DND-41 (cell line): ENCODE measurements at regions not wholly inside any gene's neighbourhood (a gene's known extent, or its start where the extent isn't known, plus 50 kb on each side); places are given as distances from the start of the nearest gene placed in this dataset.
"Not testable (repeated sequence)": the region's sequence is repeated elsewhere in the genome, so short reads cannot be mapped to it uniquely, and the experiment has no call there.

ENCODE experiments used
- ATAC-seq: fragments of 200-7000 bp; cut with Tn5 transposase; 3 replicates; pipeline ENCODE4 v1.9.1; 2021; ENCODE audit warnings: low read depth; ENCODE audit not compliant: insufficient read depth
- DNase-seq: peaks from one replicate; pipeline ENCODE4 v3.0.0-alpha.2; 2020
- H2AFZ ChIP-seq: 2 replicates; pipeline ENCODE4 v1.6.0; 2012; ENCODE audit warnings: low read depth, low read length
- H3K27ac ChIP-seq: 2 replicates; pipeline ENCODE4 v1.5.1; 2012; ENCODE audit warnings: low read length, inconsistent platforms
- H3K27me3 ChIP-seq: fragments of 200-600 bp; sonication (generic); 2 replicates; pipeline ENCODE4 v1.6.0; 2012; ENCODE audit warnings: low read length, mild to moderate bottlenecking, inconsistent platforms; ENCODE audit not compliant: insufficient read depth, poor library complexity
- H3K36me3 ChIP-seq: 2 replicates; pipeline ENCODE4 v1.5.1; 2012; ENCODE audit warnings: low read length, inconsistent platforms; ENCODE audit not compliant: insufficient read depth
- H3K4me1 ChIP-seq: 2 replicates; pipeline ENCODE4 v1.5.1; 2012; ENCODE audit warnings: mild to moderate bottlenecking, low read length; ENCODE audit not compliant: insufficient read depth
- H3K4me2 ChIP-seq: 2 replicates; pipeline ENCODE4 v1.6.0; 2012; ENCODE audit warnings: mild to moderate bottlenecking, moderate library complexity, low read length, inconsistent platforms; ENCODE audit not compliant: insufficient read depth
- H3K4me3 ChIP-seq, 2 experiments: fragments of 200-600 bp in 1 of 2; shearing (Covaris generic) in 1 of 2; 2 replicates each; pipeline ENCODE4 v1.5.1; 2012 to 2016; ENCODE audit warnings: inconsistent platforms in 2 of 2, low read length in 2 of 2, mild to moderate bottlenecking in 2 of 2, low read depth in 1 of 2, moderate library complexity in 1 of 2
- H3K79me2 ChIP-seq: 2 replicates; pipeline ENCODE4 v1.6.0; 2012; ENCODE audit warnings: low read length, inconsistent platforms; ENCODE audit not compliant: insufficient read depth
- H3K9ac ChIP-seq: 2 replicates; pipeline ENCODE4 v1.6.0; 2012; ENCODE audit warnings: low read depth, mild to moderate bottlenecking, inconsistent platforms, low read length, moderate library complexity
- H3K9me3 ChIP-seq: 2 replicates; pipeline ENCODE4 v1.5.1; 2012; ENCODE audit warnings: low read length, moderate library complexity, mild to moderate bottlenecking, inconsistent platforms; ENCODE audit not compliant: insufficient read depth, severe bottlenecking
- H4K20me1 ChIP-seq: 2 replicates; pipeline ENCODE4 v1.6.0; 2012; ENCODE audit warnings: low read length; ENCODE audit not compliant: insufficient read depth
- CTCF ChIP-seq: IDR thresholded peaks from 2 replicates; pipeline ENCODE4 v1.5.1; 2012; ENCODE audit warnings: borderline replicate concordance, low read length, moderate library complexity, mild to moderate bottlenecking; ENCODE audit not compliant: poor library complexity, severe bottlenecking; ENCODE audit errors: extremely low read depth
- EZH2 ChIP-seq: IDR thresholded peaks from 3 replicates; pipeline ENCODE4 v1.6.1; 2012; ENCODE audit warnings: borderline replicate concordance, low read depth, mild to moderate bottlenecking, moderate library complexity, low read length, inconsistent platforms; ENCODE audit not compliant: severe bottlenecking

- TF ChIP-seq CTCF (no peak), EZH2 (no peak)
- DNase-seq (no peak), ATAC-seq (no peak)
- no peak overlapping the region for H3K4me2 ChIP-seq
- no peak overlapping the region for H3K9ac ChIP-seq
- H3K36me3 ChIP-seq: no peaks in the 10 kb centered on the region
- H4K20me1 ChIP-seq: no peaks in the 10 kb centered on the region
- no peaks in the 10 kb centered on the region for H3K9me3 ChIP-seq
- H3K4me1 ChIP-seq: no peaks in the 10 kb centered on the region
- no peak overlapping the region for H3K4me3 ChIP-seq
- H3K27ac ChIP-seq: no peak overlapping the region
- no peaks in the 10 kb centered on the region for H3K79me2 ChIP-seq
- H3K27me3 ChIP-seq: no peaks in the 10 kb centered on the region
- H2AFZ ChIP-seq: no peak overlapping the region
These were observed 315.1 kb upstream of the MON1B start for GRCh38 chr16:76875898-76876297.

GRCh38 chr16:76879420-76879819 lies 311.6 kb upstream of the MON1B start:
- no peak for DNase-seq
- H4K20me1 ChIP-seq: no peaks in the 10 kb centered on the region
- no peaks in the 10 kb centered on the region for H3K4me1 ChIP-seq
- no peak overlapping the region for H3K9ac ChIP-seq
- no peak overlapping the region for H3K4me2 ChIP-seq
- H3K79me2 ChIP-seq: no peaks in the 10 kb centered on the region
- H3K36me3 ChIP-seq: no peaks in the 10 kb centered on the region
- H2AFZ ChIP-seq: no peak overlapping the region
- no peak overlapping the region for H3K27ac ChIP-seq
- H3K9me3 ChIP-seq: no peaks in the 10 kb centered on the region
- H3K27me3 ChIP-seq: no peaks in the 10 kb centered on the region
- TF ChIP-seq CTCF (no peak), EZH2 (no peak)
- no peak overlapping the region for H3K4me3 ChIP-seq
- ATAC-seq: no peak

GRCh38 chr16:76880523-76880922 lies 310.5 kb upstream of the MON1B start:
- not testable (repeated sequence) for DNase-seq, H3K4me1 ChIP-seq, H3K4me3 ChIP-seq, H4K20me1 ChIP-seq, ATAC-seq, H3K27ac ChIP-seq, H3K36me3 ChIP-seq, H3K4me2 ChIP-seq, H3K79me2 ChIP-seq, H3K9ac ChIP-seq, H3K9me3 ChIP-seq, H2AFZ ChIP-seq, H3K27me3 ChIP-seq

- H3K36me3 ChIP-seq: no peaks in the 10 kb centered on the region
- H3K9ac ChIP-seq: no peak overlapping the region
- no peaks in the 10 kb centered on the region for H3K9me3 ChIP-seq
- DNase-seq (no peak), ATAC-seq (no peak)
- H3K27me3 ChIP-seq: no peaks in the 10 kb centered on the region
- H3K79me2 ChIP-seq: no peaks in the 10 kb centered on the region
- TF ChIP-seq EZH2 (no peak), CTCF (no peak)
- H3K27ac ChIP-seq: no peak overlapping the region
- no peak overlapping the region for H3K4me2 ChIP-seq
- no peaks in the 10 kb centered on the region for H4K20me1 ChIP-seq
- H3K4me1 ChIP-seq: no peaks in the 10 kb centered on the region
- no peak overlapping the region for H3K4me3 ChIP-seq
- no peak overlapping the region for H2AFZ ChIP-seq
These were observed 308.9 kb upstream of the MON1B start for GRCh38 chr16:76882105-76882504.
